ENCODE measurements at regions not wholly inside any gene's neighbourhood (a gene's known extent, or its start where the extent isn't known, plus 50 kb on each side); places are given as distances from the start of the nearest gene placed in this dataset.

DNA sequence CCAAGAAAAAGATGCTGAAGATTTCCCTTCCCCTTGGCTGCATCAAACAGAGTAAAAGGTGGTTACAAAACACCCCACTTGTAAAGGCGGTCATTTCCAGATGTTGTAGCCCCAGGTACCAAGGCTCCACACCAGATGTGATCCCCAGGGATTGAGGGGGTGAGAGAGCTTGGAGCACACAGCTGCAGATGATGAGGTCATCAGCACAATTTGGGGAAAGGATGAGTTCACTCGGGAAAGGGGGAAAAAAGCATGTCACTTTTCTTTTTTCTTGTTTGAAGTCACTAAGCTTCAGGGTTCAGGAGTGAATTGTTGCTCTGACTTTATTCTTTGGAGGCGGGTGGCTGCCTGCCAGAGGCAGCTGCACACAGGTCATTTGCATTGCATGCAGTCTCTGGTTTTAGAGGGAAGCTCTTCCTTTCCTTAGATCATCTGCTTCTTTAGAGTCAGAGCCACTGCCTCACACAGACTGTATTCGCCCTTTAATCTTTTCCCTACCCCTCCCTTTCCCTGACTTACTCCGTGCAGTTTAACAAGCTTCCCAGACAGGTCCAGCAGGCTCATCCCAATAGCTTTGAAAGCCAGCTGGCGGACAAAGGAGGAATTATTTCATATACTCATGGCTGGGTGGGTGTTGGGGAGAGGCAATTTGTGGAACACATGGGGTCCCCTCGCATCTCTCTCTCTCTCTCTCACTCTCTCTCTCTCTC, 409.3 kb upstream of the SLC24A2 start:
- DNase-seq (ENCODE audit: low read depth), result no peak

DNA sequence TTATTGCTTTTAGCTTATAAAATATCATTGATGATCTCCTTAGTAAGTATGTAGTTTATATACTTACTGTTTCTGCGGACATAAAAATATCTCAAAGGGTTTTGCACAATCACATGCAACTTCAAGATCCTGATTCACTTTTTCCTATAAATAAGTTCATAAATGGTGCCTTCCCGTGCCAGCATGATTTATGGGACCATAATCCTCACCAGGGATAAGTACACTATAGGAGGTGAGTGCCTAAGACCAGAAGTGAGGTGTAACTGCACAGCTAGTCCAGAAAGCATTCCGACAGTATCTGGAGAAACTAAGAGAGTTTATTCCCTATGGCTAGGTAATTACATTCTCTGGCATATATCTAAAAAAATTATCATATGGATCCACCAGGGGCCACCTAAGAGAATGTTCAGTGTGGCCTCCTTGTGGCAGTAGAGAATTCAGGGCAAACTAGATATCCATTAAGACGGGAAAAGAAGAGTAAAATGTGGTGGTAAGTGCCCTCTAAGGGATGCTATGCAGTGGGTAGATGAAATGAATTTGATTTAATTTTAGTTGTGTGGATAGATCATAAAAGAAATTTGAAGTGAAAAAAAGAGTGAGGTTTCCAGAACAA, 402.5 kb upstream of the SLC24A2 start:
- DNase-seq (ENCODE audit: low read depth), result no peak

DNA sequence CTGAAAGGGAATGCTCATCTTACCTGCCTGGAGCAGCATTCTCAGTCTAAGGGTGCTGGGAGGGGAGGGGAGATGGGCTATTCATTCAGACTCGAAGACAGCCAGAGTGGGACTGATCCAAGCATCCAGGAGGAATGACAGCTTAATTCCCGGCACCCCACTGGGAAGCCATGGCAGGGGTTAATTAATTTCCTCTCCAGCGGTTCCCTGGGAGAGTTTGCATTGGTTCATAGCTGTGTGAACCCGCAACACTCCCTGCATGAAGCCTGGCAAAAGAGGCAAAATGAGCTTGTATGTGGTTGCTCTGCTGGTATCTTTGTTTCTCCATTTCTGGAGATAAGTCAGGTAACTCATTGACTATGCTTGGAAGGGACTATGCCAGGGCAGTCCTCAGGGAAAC, 401.0 kb upstream of the SLC24A2 start:
- DNase-seq (ENCODE audit: low read depth), result no peak

DNA sequence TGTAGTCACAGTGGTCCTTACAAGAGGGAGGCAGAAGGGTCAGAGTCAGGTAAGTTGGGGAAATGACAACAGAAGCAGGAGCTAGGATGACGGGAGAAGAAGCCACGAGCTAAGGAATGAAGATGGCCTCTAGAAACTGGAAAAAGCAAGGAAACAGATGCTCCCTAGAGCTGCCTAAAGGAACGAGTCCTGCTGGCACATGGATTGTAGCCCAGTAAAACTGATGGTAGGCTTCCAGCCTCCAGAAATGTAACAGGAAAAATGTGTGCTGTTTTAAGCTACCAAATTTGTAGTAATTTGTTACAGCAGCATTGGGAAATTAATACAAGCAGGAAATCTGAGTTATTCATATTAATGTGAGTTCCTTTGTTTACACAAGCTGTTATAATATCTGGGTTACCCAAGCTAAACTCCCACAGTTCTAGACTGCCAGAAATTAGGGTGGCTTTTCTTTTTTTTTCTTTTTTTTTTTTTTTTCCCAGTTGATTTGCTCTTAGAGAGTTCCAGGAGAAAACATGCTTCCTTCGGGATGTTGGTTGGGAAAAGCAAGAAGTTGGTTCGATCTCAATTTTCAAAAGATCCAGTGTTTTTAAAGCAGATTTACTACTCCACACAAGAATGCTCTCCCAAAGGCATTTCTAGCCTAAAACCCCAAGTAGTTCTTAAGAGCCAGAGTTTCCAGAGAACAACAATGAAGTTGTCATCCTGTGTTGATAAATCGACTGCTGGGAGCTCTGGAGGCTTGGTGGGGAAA, 400.0 kb upstream of the SLC24A2 start:
- no peak for DNase-seq (ENCODE audit: low read depth)

DNA sequence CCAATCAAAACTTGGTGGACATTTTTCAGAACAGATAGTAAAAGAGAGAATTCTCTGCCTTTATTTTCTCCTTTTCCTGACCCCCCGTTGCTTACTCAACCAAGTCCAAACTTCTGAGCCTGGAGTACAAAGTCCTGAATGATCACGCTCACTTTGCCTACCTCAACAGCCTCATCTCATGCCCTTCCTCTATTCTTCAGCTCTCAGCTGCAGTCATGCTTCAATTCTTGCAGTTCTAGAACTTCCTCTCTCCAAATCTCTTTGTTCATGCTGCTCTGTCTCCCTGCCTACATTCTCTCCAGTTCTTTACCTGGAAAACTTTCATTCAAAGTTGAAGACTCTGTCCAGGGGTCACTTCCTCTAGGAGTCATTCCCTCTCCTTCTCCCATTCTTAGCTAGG, 398.5 kb upstream of the SLC24A2 start:
- no peak for DNase-seq (ENCODE audit: low read depth)

DNA sequence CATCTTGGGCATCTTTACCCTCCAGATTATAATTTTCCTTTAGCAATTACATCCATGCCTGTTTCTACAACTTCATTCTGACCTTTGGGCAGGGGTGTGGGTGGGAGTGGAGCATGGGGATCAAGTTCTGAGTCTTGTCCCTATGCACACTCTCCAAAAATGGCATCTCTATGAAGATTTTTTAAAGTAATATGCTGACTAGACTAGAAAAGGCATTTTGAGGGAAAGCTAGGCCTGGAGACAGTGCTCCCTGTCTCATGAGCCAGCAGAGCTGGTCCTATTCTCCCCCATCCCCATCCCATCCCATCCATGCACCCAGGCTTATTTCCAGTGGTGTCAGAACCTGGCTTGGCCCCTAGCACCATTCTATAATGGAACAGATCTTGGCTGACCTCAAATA, 398.0 kb upstream of the SLC24A2 start:
- DNase-seq (ENCODE audit: low read depth), result no peak

DNA sequence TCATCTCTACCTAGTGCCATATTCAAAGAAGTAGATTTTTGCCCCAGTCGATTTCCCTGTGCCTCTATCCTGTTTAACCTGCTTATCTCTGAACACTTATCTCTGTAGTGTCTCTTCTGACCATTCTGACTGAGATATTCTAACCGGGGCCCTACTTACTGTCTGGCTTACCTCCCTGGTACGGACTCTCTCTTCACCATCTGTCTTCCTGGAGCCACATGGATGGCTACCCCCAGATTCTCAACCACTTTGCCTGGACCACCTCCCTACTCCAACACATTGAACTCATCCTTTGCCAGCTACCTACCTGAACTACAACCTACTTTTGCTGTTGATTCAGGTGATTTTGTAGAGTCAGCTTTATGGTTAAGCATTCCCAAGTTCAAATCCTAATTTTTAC, 397.4 kb upstream of the SLC24A2 start:
- no peak for DNase-seq (ENCODE audit: low read depth)

DNA sequence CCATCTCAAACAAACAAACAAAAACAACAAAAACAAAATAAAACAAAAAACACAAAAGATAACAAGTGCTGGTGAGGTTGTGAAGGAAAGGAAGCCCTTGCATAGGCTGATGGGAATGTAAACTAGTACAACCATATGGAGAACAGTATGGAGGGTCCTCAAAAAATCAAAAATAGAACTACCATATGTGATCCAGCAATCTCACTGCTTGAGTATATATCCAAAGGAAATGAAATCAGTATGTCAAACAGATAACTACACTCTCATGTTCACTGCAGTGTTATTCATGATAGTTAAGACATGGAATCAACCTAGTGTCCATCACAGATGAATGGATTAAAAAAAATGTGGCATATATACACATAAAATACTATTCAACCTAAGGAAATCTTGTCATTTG, 395.7 kb upstream of the SLC24A2 start:
- no peak for DNase-seq (ENCODE audit: low read depth)

DNA sequence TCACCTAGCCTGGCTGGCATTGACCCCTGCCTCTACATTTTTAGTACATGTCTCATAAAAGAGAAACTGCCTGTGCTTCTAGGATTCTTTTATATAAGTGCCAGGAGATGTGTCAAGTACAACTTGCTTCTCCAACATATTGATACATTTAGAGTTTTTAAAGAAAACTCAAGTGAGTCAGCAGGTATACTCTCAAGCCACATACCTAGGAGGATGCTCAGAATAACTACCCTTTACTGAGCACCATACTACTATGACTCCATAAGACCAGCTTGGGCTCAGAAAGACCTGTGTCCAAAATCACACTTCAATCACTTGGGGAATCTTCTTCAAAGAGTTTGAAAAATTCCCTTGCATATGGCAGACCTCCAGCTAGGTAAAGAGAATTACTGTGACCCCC, 389.8 kb upstream of the SLC24A2 start:
- DNase-seq (ENCODE audit: low read depth), result no peak

DNA sequence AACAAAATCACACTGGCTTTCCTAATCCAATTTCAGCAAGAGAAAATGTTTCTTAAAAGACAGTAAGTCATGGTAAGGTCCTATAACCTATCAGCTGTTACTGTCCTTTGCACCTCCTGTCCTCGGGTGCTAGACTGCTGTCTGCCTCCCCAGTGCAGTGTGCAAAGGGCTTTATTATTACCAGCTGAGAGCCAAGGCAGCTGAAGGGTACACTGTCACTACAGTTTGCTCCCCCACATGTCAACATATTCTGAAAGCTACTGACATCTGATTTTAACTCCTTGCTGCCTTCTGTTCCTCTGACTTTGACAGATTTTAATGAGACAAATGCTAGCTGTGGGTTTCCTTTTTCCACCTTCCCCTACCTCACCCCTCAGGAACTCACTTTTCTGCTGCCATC, 389.4 kb upstream of the SLC24A2 start:
- DNase-seq (ENCODE audit: low read depth), result no peak

DNA sequence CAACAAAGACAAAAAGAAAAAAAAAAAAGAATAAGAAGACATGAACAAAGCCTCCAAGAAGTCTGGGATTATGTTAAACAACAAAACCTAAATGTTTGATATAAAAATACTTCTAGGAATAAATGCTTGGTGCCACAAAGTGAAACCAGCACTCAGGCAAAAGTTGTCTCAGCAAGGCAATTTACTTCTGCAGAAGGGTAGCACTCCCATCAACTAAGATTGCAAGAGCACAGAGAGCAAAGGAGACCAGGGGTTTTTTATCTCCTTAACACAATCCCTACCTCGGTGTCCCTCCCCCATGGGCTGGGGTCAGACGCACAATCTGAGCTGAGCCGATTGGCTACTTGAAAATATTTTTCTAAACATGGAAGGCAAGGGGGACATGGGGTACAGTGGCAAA, 381.3 kb upstream of the SLC24A2 start:
- no peak for DNase-seq (ENCODE audit: low read depth)

DNA sequence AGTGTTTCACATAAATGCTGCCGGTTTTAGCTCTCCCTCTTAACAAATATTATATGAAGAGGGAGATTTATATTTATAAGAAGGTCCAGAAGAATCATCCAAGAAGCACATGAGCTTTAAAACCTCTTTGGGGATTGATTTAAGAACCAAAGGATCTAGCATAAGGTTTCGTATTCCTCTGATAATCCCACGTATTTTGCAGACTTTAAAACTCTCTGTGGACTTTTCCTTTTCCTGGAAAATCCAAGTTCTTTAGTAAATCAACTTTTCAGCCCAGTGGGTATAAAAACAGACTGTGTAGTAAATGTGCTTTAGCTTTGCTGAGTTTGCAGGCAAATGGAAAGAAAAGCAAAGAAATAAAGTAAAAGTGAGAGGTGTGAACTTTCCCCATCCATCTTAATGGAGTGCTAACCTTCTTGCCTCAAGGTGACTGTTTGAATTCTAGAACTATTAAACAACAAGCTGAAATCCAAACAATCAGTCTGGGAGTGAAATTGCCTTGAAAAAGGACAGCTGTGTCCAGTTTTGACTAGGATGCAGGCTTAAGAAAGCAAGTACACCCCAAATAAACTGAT, 363.4 kb upstream of the SLC24A2 start:
- DNase-seq (ENCODE audit: low read depth), result no peak

DNA sequence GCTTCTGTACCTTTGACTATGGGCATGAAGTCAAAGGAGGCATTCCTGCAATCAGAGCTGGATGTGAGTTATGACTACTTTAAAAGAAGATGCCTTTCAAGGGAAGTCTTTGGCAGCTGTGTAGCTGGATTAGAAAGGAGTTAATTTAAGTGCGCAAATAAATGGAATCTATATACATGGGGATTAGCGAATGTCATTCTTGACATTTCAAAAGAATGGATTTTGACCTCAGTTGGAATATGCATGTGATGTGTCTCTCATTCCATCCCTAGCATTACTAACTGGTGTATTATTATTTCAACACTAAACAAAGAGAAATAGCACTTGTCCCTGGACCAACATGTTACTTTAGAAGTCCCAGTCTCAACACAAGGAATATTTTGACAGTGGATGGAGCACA, 359.6 kb upstream of the SLC24A2 start:
- DNase-seq (ENCODE audit: low read depth), result no peak

DNA sequence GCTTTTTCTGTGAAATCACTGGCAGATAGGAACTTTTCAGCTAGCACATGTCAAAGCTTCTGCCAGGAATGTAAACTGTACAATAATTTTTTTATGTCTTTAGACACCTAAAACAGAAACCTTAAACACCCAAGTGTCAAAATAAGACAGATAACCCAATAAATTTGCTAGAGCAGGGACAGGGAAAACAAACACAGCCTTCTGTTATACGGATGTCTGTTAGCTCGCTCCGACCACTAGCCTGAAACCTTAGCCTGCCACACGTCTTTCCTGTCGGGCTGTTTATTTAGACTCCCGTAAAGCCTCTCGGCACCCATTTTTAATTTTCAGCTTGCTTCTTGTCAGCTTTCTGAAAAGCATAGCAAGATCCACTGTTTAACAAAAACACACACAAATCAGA, 355.4 kb upstream of the SLC24A2 start:
- no peak for DNase-seq (ENCODE audit: low read depth)

DNA sequence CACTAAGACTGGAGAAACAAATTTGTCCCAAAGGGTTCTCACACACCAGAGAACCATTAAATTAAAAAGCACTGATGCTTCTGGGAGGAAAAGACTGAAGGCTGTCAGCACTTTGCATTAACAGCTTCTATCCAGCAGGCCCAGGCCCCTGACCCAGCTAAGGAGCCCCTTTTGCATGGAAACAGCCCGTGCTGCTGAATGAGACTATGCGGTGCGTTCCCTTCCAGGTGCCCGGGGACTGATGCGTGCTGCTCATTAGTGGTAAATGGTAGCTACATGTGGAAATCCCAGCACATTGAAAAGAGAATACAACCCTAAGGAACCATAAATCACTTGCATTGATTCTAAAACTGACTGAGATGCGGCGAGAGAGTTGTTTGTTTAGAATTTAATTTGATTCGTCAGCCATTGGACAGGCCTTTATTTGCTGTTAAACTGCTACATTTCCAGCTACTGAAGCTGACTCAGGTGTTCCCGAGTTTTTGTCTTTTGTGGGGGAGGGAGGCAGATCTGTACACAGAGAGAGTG, 351.0 kb upstream of the SLC24A2 start:
- DNase-seq (ENCODE audit: low read depth), result no peak

DNA sequence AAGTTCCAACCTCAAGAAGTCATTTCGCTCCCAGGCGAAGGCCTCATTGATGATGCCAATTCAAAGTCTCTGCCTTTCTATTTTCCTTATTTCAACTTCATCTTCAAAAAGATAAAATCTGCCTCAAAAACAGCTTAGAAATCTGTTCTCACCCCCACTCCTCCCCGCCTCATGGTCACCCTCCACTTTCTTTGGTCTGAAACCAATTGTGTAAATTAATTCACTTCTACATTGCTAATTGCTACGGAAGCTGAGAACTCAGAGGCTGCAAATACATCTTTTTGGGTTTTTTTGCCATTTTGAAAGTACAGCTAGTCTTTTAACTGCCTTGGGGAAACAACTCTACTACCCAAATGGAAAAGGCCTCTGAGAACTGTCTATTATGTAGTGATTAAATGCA, 350.0 kb upstream of the SLC24A2 start:
- no peak for DNase-seq (ENCODE audit: low read depth)

DNA sequence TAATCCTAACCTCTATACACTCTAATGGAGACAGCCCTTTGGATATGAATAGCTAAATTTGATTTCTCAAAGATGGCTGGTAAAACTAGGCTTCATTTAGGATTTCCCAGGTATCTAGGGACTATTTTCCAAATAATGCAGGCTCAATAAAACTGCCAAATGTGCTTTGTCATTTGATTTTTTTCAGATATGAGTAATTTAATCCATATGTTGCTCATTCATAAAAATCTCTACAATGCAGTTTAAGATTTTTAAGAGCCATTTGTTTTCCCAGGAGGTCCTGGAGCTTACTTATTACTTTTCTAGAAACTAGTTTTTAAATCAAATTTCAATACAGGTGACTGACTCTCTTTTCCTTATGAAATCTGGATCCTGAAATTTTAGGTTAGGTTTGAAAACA, 349.3 kb upstream of the SLC24A2 start:
- DNase-seq (ENCODE audit: low read depth), result no peak

DNA sequence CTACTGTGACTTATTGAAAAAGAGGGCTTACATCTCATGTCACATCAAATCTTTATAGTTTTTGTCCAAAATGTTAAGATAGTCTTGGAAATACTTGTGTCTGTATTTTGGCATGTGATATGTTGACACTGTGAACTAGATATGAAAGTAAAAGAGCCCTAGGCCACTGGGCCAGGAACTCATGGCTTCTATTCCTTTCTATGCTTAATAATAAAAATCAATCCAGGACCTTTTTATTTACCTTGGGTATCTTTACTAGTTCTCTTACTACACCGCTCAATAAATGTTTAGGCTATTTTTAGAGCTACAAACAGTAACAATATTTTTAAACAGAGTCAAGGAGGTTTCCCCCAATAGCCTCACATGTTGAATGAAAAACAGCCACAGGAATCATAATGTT, 348.6 kb upstream of the SLC24A2 start:
- DNase-seq (ENCODE audit: low read depth), result no peak

DNA sequence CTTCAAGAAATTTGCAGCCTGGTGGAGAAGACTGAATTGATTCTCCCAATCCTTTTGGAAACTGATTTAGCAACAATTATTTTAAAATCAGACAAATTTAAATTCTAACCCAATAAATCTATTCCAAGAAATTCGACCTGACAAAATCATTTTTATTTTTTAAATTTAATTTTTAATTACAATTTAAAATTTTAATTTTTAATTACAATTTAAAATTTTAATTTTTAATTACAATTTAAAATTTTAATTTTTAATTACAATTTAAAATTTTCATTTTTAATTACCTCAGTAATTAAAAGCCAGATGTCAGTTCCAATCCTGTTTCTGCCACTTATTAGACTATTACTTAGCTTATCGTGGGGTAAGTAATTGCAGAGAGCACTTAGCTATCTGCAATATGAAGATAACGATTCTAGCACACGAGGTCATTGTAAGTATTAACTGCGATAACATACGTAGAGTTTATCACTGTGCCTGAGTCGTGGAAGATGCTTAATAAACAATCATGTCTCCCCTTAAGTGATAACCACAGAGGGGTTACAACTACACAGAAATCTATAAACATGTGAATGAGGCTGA, 346.4 kb upstream of the SLC24A2 start:
- DNase-seq (ENCODE audit: low read depth), result no peak

DNA sequence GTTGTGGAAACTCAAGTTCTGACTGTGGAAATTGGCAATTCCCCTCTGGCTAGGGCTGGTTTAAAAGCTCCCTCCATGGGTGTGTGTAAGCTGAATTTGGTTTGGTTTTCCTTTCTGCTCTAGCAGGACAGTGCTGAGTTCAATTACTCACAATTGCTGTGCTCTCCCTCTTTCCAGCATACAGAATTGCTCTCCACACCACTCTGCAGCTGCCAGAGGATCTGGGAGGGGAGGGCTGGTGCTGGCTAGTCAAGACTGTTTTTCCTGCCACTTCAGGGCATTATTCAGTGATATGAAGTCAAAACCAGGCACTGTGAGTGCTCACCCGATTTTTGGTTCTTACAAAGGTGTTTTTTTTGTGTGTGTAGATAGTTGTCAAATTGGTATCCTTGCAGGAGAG, 336.9 kb upstream of the SLC24A2 start:
- DNase-seq (ENCODE audit: low read depth), result no peak

DNA sequence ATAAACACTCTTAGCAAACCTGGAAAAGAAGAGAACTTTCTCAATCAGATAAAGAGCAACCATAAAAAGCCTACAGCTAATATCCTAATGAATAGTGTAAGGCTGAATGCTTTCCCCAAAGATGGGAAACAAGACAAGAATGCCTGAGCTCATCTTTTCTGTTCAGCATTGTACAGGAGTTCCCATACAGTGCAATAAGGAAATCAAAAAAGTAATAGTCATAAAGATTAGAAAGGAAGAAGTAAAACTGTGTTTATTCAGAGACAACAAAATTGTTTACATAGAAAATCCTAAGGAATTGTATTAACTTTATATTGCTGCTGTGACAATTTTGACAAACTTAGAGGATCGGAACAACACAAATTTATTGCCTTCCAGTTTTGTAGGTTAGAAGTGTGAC, 330.7 kb upstream of the SLC24A2 start:
- no peak for DNase-seq (ENCODE audit: low read depth)

DNA sequence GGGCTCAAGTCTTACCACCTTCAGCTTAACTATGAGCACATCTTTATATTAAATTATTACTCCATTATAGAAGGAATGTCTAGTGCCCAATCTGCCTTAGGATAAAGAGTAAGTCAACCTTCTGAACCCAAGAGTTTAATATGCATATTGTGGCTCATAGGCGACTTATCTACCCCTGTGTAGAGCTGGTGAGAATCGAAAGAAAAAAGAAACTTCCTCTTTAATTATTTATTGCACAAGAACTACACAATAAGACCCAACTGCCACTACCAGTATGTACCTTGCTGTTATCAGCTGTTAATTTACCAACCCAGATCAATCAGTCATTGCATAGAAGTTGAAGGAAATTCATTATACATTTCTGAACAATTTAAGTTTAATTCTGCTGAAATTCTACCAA, 329.1 kb upstream of the SLC24A2 start:
- DNase-seq (ENCODE audit: low read depth), result no peak

DNA sequence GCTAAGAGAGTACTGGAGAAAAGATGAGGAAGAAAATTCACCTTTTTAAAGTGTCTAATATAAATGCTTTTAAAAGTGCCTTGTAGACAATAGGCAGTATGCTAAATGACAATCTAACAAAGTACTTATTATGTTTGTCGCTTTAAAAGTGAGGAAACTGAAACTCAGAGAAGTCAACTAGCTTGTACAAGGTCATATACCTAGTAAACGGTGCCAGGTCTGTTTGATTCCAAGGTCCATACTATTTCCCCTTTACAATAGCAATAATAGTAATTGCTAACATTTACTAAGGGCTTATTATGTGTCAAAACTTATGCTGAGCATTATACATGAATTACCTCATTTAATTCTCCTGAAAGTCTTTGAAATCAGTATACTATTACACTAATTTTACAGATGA, 328.6 kb upstream of the SLC24A2 start:
- DNase-seq (ENCODE audit: low read depth), result no peak

Data from HS-27A (cell line).